OCI-LY1 (cell line): ENCODE measurements at regions not wholly inside any gene's neighbourhood (a gene's known extent, or its start where the extent isn't known, plus 50 kb on each side); places are given as distances from the start of the nearest gene placed in this dataset.

Source experiments
- CTCF ChIP-seq: fragments of 200-600 bp; sonication (generic), shearing (Covaris generic); IDR thresholded peaks from 2 replicates; pipeline ENCODE4 v1.5.1; 2017; ENCODE audit warnings: mild to moderate bottlenecking, antibody characterized with exemption, low read length, moderate library complexity, mixed read lengths
- EZH2 ChIP-seq: fragments of 200-600 bp; sonication (generic), shearing (Covaris generic); IDR thresholded peaks from 2 replicates; pipeline ENCODE4 v1.8.0; 2017; ENCODE audit warnings: borderline replicate concordance, mixed run types, mild to moderate bottlenecking, antibody characterized with exemption, low read length, moderate library complexity, mixed read lengths

- TF ChIP-seq EZH2 (no peak), CTCF (no peak)
Observed at GRCh38 chr15:101561584-101561906, 72.0 kb upstream of the PCSK6 start.
